ENCODE measurements at regions not wholly inside any gene's neighbourhood (a gene's known extent, or its start where the extent isn't known, plus 50 kb on each side); places are given as distances from the start of the nearest gene placed in this dataset.

GRCh38 chr7:137127806-137128205 lies 215.7 kb downstream of the PTN start:
- TF ChIP-seq EZH2 (IDR thresholded peaks at IDR 0.05; ENCODE audit: borderline replicate concordance, insufficient read depth, low read depth, low read length, poor library complexity, severe bottlenecking) (no peak), CTCF (IDR thresholded peaks at IDR 0.05) (no peak)
- intact Hi-C loops (cut with micrococcal nuclease): no loop called here

GRCh38 chr7:137127058-137127457 lies 216.5 kb downstream of the PTN start:
- POLR2A ChIA-PET: no interaction called here
- no CpG with 5 or more reads among the region's 1 CpG for WGBS (ENCODE audit: insufficient coverage)
- intact Hi-C loops (cut with micrococcal nuclease): no loop called here

More at GRCh38 chr7:137127806-137128205, 215.7 kb downstream of the PTN start:
- no peaks in the 10 kb centered on the region for H3K9me3 Mint-ChIP-seq (ENCODE audit: insufficient read depth)
- H3K27me3 Mint-ChIP-seq: no peaks in the 10 kb centered on the region
- Histone ChIP-seq H2AFZ (ENCODE audit: insufficient read depth, low read depth, low read length, poor library complexity, severe bottlenecking) (no peak overlapping the region), H3K27me3 (replicated peaks in 1 of 4; ENCODE audit: control extremely low read depth in 1 of 4, control insufficient read depth in 3 of 4, insufficient read depth in 4 of 4, low read length in 3 of 4) (no peaks in the 10 kb centered on the region), H3K36me3 (replicated peaks in 1 of 2; ENCODE audit: control extremely low read depth in 1 of 2, control insufficient read depth in 1 of 2, extremely low read depth in 1 of 2, insufficient read depth in 2 of 2, low read length in 1 of 2) (no peaks in the 10 kb centered on the region), H3K9me3 (ENCODE audit: control extremely low read depth in 1 of 3, control insufficient read depth in 2 of 3, insufficient read depth in 1 of 3, low read length in 2 of 3) (no peaks in the 10 kb centered on the region), H3K4me1 (ENCODE audit: control insufficient read depth in 2 of 2, insufficient read depth in 2 of 2, low read length in 2 of 2) (no peaks in the 10 kb centered on the region), H3K4me3 (ENCODE audit: control extremely low read depth in 1 of 5, extremely low read depth in 1 of 5, insufficient read depth in 1 of 5, low read depth in 2 of 5, low read length in 4 of 5) (no peak overlapping the region), H3K4me2 (replicated peaks; ENCODE audit: low read depth, low read length, poor library complexity, severe bottlenecking) (no peak overlapping the region), H3K27ac (ENCODE audit: low read length in 2 of 2) (no peak overlapping the region), H3K9ac (ENCODE audit: low read length) (no peak overlapping the region), H4K20me1 (ENCODE audit: control insufficient read depth, insufficient read depth, low read length, poor library complexity, severe bottlenecking) (no peaks in the 10 kb centered on the region), H3K79me2 (ENCODE audit: control insufficient read depth, insufficient read depth, low read length) (no peaks in the 10 kb centered on the region)
- H3K4me1 Mint-ChIP-seq: no peaks in the 10 kb centered on the region
- ChIA-PET POLR2A (no interaction called here), CTCF (no interaction called here)
- ATAC-seq (ENCODE audit: low read depth): no peak
- no peak overlapping the region for H3K27ac Mint-ChIP-seq
- H3K4me3 Mint-ChIP-seq: no peak overlapping the region
- WGBS (ENCODE audit: insufficient coverage): no CpG with 5 or more reads among the region's 2 CpGs
- no peak for DNase-seq

More at GRCh38 chr7:137127058-137127457, 216.5 kb downstream of the PTN start:
- Histone ChIP-seq H3K4me3 (ENCODE audit: control extremely low read depth in 1 of 5, extremely low read depth in 1 of 5, insufficient read depth in 1 of 5, low read depth in 2 of 5, low read length in 4 of 5) (no peak overlapping the region), H4K20me1 (ENCODE audit: control insufficient read depth, insufficient read depth, low read length, poor library complexity, severe bottlenecking) (no peaks in the 10 kb centered on the region), H3K9me3 (ENCODE audit: control extremely low read depth in 1 of 3, control insufficient read depth in 2 of 3, insufficient read depth in 1 of 3, low read length in 2 of 3) (no peaks in the 10 kb centered on the region), H3K27ac (ENCODE audit: low read length in 2 of 2) (no peak overlapping the region), H3K4me1 (ENCODE audit: control insufficient read depth in 2 of 2, insufficient read depth in 2 of 2, low read length in 2 of 2) (no peaks in the 10 kb centered on the region), H3K9ac (ENCODE audit: low read length) (no peak overlapping the region), H3K4me2 (replicated peaks; ENCODE audit: low read depth, low read length, poor library complexity, severe bottlenecking) (no peak overlapping the region), H2AFZ (ENCODE audit: insufficient read depth, low read depth, low read length, poor library complexity, severe bottlenecking) (no peak overlapping the region), H3K27me3 (replicated peaks in 1 of 4; ENCODE audit: control extremely low read depth in 1 of 4, control insufficient read depth in 3 of 4, insufficient read depth in 4 of 4, low read length in 3 of 4) (no peaks in the 10 kb centered on the region), H3K79me2 (ENCODE audit: control insufficient read depth, insufficient read depth, low read length) (no peaks in the 10 kb centered on the region), H3K36me3 (replicated peaks in 1 of 2; ENCODE audit: control extremely low read depth in 1 of 2, control insufficient read depth in 1 of 2, extremely low read depth in 1 of 2, insufficient read depth in 2 of 2, low read length in 1 of 2) (no peaks in the 10 kb centered on the region)
- DNase-seq (no peak), ATAC-seq (ENCODE audit: low read depth) (no peak)
- no peak overlapping the region for H3K4me3 Mint-ChIP-seq
- H3K27me3 Mint-ChIP-seq: no peaks in the 10 kb centered on the region
- no peaks in the 10 kb centered on the region for H3K9me3 Mint-ChIP-seq (ENCODE audit: insufficient read depth)
- H3K4me1 Mint-ChIP-seq: no peaks in the 10 kb centered on the region
- TF ChIP-seq CTCF (IDR thresholded peaks at IDR 0.05): no peak
- no peak for TF ChIP-seq EZH2 (IDR thresholded peaks at IDR 0.05; ENCODE audit: borderline replicate concordance, insufficient read depth, low read depth, low read length, poor library complexity, severe bottlenecking)
- no peak overlapping the region for H3K27ac Mint-ChIP-seq
- CTCF ChIA-PET: no interaction called here

Measured in B cell (primary cell).